ENCODE measurements at regions not wholly inside any gene's neighbourhood (a gene's known extent, or its start where the extent isn't known, plus 50 kb on each side); places are given as distances from the start of the nearest gene placed in this dataset.

- no peak overlapping the region for H3K27ac ChIP-seq
- H3K9me3 ChIP-seq: no peaks in the 10 kb centered on the region
- H3K4me1 ChIP-seq (ENCODE audit: control insufficient read depth in 1 of 2, insufficient read depth in 1 of 2, low read depth in 1 of 2, low read length in 1 of 2): no peaks in the 10 kb centered on the region
- H3K36me3 ChIP-seq: no peaks in the 10 kb centered on the region
- no peak for TF ChIP-seq CTCF (IDR thresholded peaks at IDR 0.05)
- no peaks in the 10 kb centered on the region for H3K27me3 ChIP-seq
- no peak overlapping the region for H3K4me3 ChIP-seq (ENCODE audit: low read depth in 1 of 2, low read length in 1 of 2)
These were observed 92.8 kb upstream of the GALNT15 start for GRCh38 chr3:16081661-16082060.

GRCh38 chr3:16084887-16085286 is 89.6 kb upstream of the GALNT15 start:
- Histone ChIP-seq H3K36me3 (no peaks in the 10 kb centered on the region), H3K9me3 (no peaks in the 10 kb centered on the region), H3K27me3 (peaks cover 12% of the 10 kb centered on the region), H3K27ac (no peak overlapping the region), H3K4me1 (ENCODE audit: control insufficient read depth in 1 of 2, insufficient read depth in 1 of 2, low read depth in 1 of 2, low read length in 1 of 2) (no peaks in the 10 kb centered on the region), H3K4me3 (ENCODE audit: low read depth in 1 of 2, low read length in 1 of 2) (no peak overlapping the region)
- TF ChIP-seq CTCF (IDR thresholded peaks at IDR 0.05): no peak

GRCh38 chr3:16085410-16085809 is 89.1 kb upstream of the GALNT15 start:
- Histone ChIP-seq H3K27ac (no peak overlapping the region), H3K4me1 (ENCODE audit: control insufficient read depth in 1 of 2, insufficient read depth in 1 of 2, low read depth in 1 of 2, low read length in 1 of 2) (no peaks in the 10 kb centered on the region), H3K36me3 (no peaks in the 10 kb centered on the region), H3K27me3 (peaks cover 12% of the 10 kb centered on the region), H3K4me3 (ENCODE audit: low read depth in 1 of 2, low read length in 1 of 2) (no peak overlapping the region), H3K9me3 (no peaks in the 10 kb centered on the region)
- TF ChIP-seq CTCF (IDR thresholded peaks at IDR 0.05): no peak

GRCh38 chr3:16085884-16086608 is 88.4 kb upstream of the GALNT15 start:
- no peaks in the 10 kb centered on the region for H3K4me1 ChIP-seq (ENCODE audit: control insufficient read depth in 1 of 2, insufficient read depth in 1 of 2, low read depth in 1 of 2, low read length in 1 of 2)
- no peak for TF ChIP-seq CTCF (IDR thresholded peaks at IDR 0.05)
- H3K27me3 ChIP-seq: peaks cover 12% of the 10 kb centered on the region
- H3K4me3 ChIP-seq (ENCODE audit: low read depth in 1 of 2, low read length in 1 of 2): no peak overlapping the region
- H3K27ac ChIP-seq: no peak overlapping the region
- no peaks in the 10 kb centered on the region for H3K9me3 ChIP-seq
- H3K36me3 ChIP-seq: no peaks in the 10 kb centered on the region

GRCh38 chr3:16086690-16087089 is 87.8 kb upstream of the GALNT15 start:
- H3K27me3 ChIP-seq: peaks cover 12% of the 10 kb centered on the region
- H3K36me3 ChIP-seq: no peaks in the 10 kb centered on the region
- no peak for TF ChIP-seq CTCF (IDR thresholded peaks at IDR 0.05)
- no peaks in the 10 kb centered on the region for H3K9me3 ChIP-seq
- H3K4me3 ChIP-seq (ENCODE audit: low read depth in 1 of 2, low read length in 1 of 2): no peak overlapping the region
- no peaks in the 10 kb centered on the region for H3K4me1 ChIP-seq (ENCODE audit: control insufficient read depth in 1 of 2, insufficient read depth in 1 of 2, low read depth in 1 of 2, low read length in 1 of 2)
- no peak overlapping the region for H3K27ac ChIP-seq

Measured in neutrophil (primary cell).